Bronchial epithelial cell (primary cell): ENCODE measurements at regions not wholly inside any gene's neighbourhood (a gene's known extent, or its start where the extent isn't known, plus 50 kb on each side); places are given as distances from the start of the nearest gene placed in this dataset.
"Not testable (repeated sequence)": the region's sequence is repeated elsewhere in the genome, so short reads cannot be mapped to it uniquely, and the experiment has no call there.

Source experiments
- DNase-seq: peaks from one replicate; pipeline ENCODE4 v3.0.0-alpha.2; 2010; ENCODE audit warnings: low read depth
- FAIRE-seq: peaks from 2 replicates; lab custom pipeline; 2011; peaks lifted over from hg19 to GRCh38; lab: Jason Lieb, UNC
- H3K27me3 ChIP-seq: 2 replicates; pipeline ENCODE4 v1.5.1; 2011; ENCODE audit warnings: low read length; ENCODE audit not compliant: control insufficient read depth, insufficient read depth
- H3K36me3 ChIP-seq: 2 replicates; pipeline ENCODE4 v1.5.1; 2011; ENCODE audit warnings: low read length; ENCODE audit not compliant: control insufficient read depth, insufficient read depth
- H3K4me3 ChIP-seq: 2 replicates; pipeline ENCODE4 v1.5.1; 2011; ENCODE audit warnings: mild to moderate bottlenecking, low read depth, low read length, control low read depth
- CTCF ChIP-seq: IDR thresholded peaks from 2 replicates; pipeline ENCODE4 v1.5.1; 2011; ENCODE audit warnings: mild to moderate bottlenecking, moderate library complexity, low read length, control low read depth, inconsistent platforms; ENCODE audit not compliant: insufficient read depth, severe bottlenecking

GRCh38 chr12:40172879-40173278 lies 51.9 kb upstream of the LRRK2 start:
- no peak for FAIRE-seq
- Histone ChIP-seq H3K4me3 (no peak overlapping the region), H3K27me3 (no peaks in the 10 kb centered on the region), H3K36me3 (no peaks in the 10 kb centered on the region)
- no peak for DNase-seq
- no peak for TF ChIP-seq CTCF

GRCh38 chr12:40171501-40171900 lies 53.3 kb upstream of the LRRK2 start:
- DNase-seq: peak; percentile 35
- no peak for TF ChIP-seq CTCF
- no peaks in the 10 kb centered on the region for H3K27me3 ChIP-seq
- H3K4me3 ChIP-seq: no peak overlapping the region
- no peaks in the 10 kb centered on the region for H3K36me3 ChIP-seq
- no peak for FAIRE-seq

GRCh38 chr12:40171066-40171465 lies 53.7 kb upstream of the LRRK2 start:
- Histone ChIP-seq H3K4me3 (no peak overlapping the region), H3K36me3 (no peaks in the 10 kb centered on the region), H3K27me3 (no peaks in the 10 kb centered on the region)
- FAIRE-seq (no peak), DNase-seq (no peak)
- TF ChIP-seq CTCF: no peak

GRCh38 chr12:40170593-40170992 lies 54.2 kb upstream of the LRRK2 start:
- Histone ChIP-seq H3K27me3 (no peaks in the 10 kb centered on the region), H3K36me3 (no peaks in the 10 kb centered on the region), H3K4me3 (no peak overlapping the region)
- DNase-seq (no peak), FAIRE-seq (no peak)
- TF ChIP-seq CTCF: no peak

GRCh38 chr12:40168868-40169267 lies 55.9 kb upstream of the LRRK2 start:
- no peak for FAIRE-seq
- no peaks in the 10 kb centered on the region for H3K36me3 ChIP-seq
- no peak for TF ChIP-seq CTCF

GRCh38 chr12:40168419-40168818 lies 56.4 kb upstream of the LRRK2 start:
- not testable (repeated sequence) for DNase-seq, H3K4me3 ChIP-seq, FAIRE-seq, H3K27me3 ChIP-seq, H3K36me3 ChIP-seq

More at GRCh38 chr12:40168868-40169267, 55.9 kb upstream of the LRRK2 start:
- Histone ChIP-seq H3K4me3 (no peak overlapping the region), H3K27me3 (no peaks in the 10 kb centered on the region)
- DNase-seq: no peak
